Transverse colon (tissue), 3 donors: ENCODE measurements at regions not wholly inside any gene's neighbourhood (a gene's known extent, or its start where the extent isn't known, plus 50 kb on each side); places are given as distances from the start of the nearest gene placed in this dataset.

ENCODE experiments used
- CTCF ChIP-seq, 5 experiments: fragments of 200-600 bp in 3 of 5; fragments of 450-650 bp in 2 of 5; sonication (generic) in 3 of 5; IDR thresholded peaks; 1 replicate in 2 of 5; 2 replicates in 3 of 5; pipeline ENCODE4 v1.5.1; 2016 to 2017; ENCODE audit warnings: antibody characterized with exemption in 5 of 5, inconsistent platforms in 3 of 5, mild to moderate bottlenecking in 2 of 5, moderate library complexity in 1 of 5
- EP300 ChIP-seq: sonication (generic); formaldehyde crosslinking; IDR thresholded peaks from one replicate; pipeline ENCODE4 v1.6.1; 2017; ENCODE audit warnings: antibody characterized with exemption, low read depth
- POLR2A ChIP-seq: fragments of 450-650 bp; IDR thresholded peaks from one replicate; pipeline ENCODE4 v1.6.1; 2016; ENCODE audit warnings: antibody characterized with exemption, mild to moderate bottlenecking, moderate library complexity

- TF ChIP-seq CTCF (IDR thresholded peaks at IDR 0.05) (no peak), EP300 (no peak), POLR2A (no peak)
Measured at GRCh38 chr20:51077686-51078060, 54.8 kb upstream of the KCNG1 start.
